Ishikawa (cell line): ENCODE measurements at regions not wholly inside any gene's neighbourhood (a gene's known extent, or its start where the extent isn't known, plus 50 kb on each side); places are given as distances from the start of the nearest gene placed in this dataset.

Experiments
- CEBPB ChIP-seq: IDR thresholded peaks from 2 replicates; pipeline ENCODE4 v1.6.1; 2012
- CREB1 ChIP-seq: IDR thresholded peaks from 2 replicates; pipeline ENCODE4 v1.6.1; 2012; ENCODE audit warnings: low read depth
- EP300 ChIP-seq: IDR thresholded peaks from 2 replicates; pipeline ENCODE4 v1.6.1; 2012; ENCODE audit warnings: borderline replicate concordance
- NFIC ChIP-seq: IDR thresholded peaks from 2 replicates; pipeline ENCODE4 v1.6.1; 2012
- RAD21 ChIP-seq: IDR thresholded peaks from 2 replicates; pipeline ENCODE4 v1.6.1; 2012; ENCODE audit warnings: low read depth
- TAF1 ChIP-seq: IDR thresholded peaks from 2 replicates; pipeline ENCODE4 v1.6.1; 2012; ENCODE audit warnings: low read depth, mild to moderate bottlenecking

- TF ChIP-seq RAD21 (no peak), TAF1 (no peak), CEBPB (no peak), NFIC (no peak), CREB1 (no peak), EP300 (no peak)
These were observed 898.9 kb upstream of the MAN1A1 start for GRCh38 chr6:120248451-120248850.
